Coronary artery (tissue), 2 donors: ENCODE measurements at regions not wholly inside any gene's neighbourhood (a gene's known extent, or its start where the extent isn't known, plus 50 kb on each side); places are given as distances from the start of the nearest gene placed in this dataset.

ENCODE experiments used
- DNase-seq: peaks from one replicate; pipeline ENCODE4 v3.0.0-alpha.2; 2017; ENCODE audit warnings: low spot score
- H3K27ac ChIP-seq, 2 donors: fragments of 200-600 bp; sonication (generic); one replicate each; pipeline ENCODE4 v1.5.1; 2016 to 2019
- H3K4me3 ChIP-seq: fragments of 200-600 bp; sonication (generic); 2 replicates; pipeline ENCODE4 v1.5.1; 2016; ENCODE audit warnings: mild to moderate bottlenecking, moderate library complexity
- TF ChIP-seq, protein P1 (sequence below): fragments of 200-600 bp; sonication (generic); IDR thresholded peaks from one replicate; pipeline ENCODE4 v1.5.1; 2019; ENCODE audit warnings: antibody characterized with exemption

DNA sequence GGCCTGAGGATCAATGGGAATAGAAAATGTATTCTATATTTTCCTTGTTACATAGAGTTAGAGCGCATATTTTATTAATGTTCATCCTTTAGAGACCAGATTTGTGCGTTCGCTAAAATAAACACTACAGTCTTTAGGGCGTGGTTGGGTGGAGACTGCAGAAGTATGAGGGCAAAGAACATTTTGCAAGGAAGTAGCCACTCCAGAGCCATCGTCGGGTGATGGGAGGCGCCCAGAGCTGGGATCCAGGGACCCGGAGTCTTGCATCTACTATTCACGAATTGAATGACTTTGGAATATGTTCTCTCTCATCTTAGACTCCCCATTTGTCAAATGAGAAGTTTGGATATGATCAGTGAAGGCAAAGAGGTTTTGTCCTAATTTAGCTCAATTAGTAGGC is 154.2 kb upstream of the IRX6 start:
- no peak for DNase-seq
- Histone ChIP-seq H3K27ac (no peak overlapping the region), H3K4me3 (no peak overlapping the region)
- TF ChIP-seq, protein P1, sequence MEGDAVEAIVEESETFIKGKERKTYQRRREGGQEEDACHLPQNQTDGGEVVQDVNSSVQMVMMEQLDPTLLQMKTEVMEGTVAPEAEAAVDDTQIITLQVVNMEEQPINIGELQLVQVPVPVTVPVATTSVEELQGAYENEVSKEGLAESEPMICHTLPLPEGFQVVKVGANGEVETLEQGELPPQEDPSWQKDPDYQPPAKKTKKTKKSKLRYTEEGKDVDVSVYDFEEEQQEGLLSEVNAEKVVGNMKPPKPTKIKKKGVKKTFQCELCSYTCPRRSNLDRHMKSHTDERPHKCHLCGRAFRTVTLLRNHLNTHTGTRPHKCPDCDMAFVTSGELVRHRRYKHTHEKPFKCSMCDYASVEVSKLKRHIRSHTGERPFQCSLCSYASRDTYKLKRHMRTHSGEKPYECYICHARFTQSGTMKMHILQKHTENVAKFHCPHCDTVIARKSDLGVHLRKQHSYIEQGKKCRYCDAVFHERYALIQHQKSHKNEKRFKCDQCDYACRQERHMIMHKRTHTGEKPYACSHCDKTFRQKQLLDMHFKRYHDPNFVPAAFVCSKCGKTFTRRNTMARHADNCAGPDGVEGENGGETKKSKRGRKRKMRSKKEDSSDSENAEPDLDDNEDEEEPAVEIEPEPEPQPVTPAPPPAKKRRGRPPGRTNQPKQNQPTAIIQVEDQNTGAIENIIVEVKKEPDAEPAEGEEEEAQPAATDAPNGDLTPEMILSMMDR, result no peak

DNA sequence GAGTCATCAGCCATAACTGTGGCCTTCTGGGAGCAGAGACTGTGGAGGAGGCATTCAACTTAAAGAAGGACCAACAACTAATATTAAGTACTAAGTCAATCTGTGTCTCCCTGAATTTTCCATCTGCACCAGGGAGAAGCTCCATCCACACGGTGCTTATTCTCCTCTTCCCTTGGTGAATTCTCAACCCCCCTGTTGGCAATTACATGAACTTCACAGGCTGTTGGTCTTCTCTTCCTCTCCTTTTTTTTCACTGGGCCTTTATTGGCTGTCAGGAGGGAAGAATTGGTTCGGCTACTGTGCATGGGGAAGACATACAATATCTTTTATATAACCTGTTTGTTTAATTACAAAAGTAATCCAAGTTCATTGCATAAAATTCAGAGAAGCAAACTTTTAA is 152.8 kb upstream of the IRX6 start:
- TF ChIP-seq, protein P1, result no peak
- no peak for DNase-seq
- Histone ChIP-seq H3K27ac (no peak overlapping the region), H3K4me3 (no peak overlapping the region)

DNA sequence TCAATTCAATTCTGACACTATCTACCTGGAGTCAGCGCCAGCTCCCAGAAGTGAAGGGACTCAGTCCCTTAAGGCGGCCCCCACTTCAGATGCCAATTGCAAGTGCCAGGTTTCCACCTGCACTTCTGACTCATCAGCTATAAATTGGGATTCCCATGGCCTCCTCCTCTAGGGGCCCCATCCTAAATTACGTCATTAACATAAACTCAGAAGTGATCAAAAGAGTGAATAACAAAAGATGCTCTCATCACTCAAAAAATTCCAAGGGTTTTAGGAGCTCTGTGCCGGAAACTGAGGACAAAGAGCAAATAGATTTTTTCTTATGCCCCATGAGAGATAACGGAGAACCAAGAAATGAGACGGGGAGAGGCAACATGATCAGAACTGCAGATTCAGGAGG is 148.6 kb upstream of the IRX6 start:
- no peak for DNase-seq
- no peak overlapping the region for H3K4me3 ChIP-seq
- TF ChIP-seq, protein P1, result no peak
- H3K27ac ChIP-seq, result no peak overlapping the region

DNA sequence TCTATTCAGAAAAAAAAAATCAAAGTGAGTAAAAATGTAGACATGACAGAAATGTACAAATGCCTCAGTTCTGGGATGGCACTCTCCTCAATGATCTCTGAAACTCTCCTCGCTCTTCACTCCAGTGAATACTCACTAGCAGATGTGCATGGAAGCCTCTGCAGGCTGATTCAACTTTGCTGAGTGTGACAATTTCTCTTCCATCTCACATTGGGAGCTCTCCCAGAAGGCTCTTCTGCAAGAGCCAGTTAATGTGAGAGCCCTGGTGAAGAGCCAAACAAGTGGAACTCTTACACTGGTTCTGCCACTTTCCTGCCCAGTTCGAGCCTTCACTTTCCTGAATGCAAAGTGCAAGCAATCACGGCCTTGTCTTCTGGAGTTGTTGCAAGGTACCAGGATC is 147.1 kb upstream of the IRX6 start:
- no peak for DNase-seq
- TF ChIP-seq, protein P1, result no peak
- no peak overlapping the region for H3K27ac ChIP-seq
- no peak overlapping the region for H3K4me3 ChIP-seq

DNA sequence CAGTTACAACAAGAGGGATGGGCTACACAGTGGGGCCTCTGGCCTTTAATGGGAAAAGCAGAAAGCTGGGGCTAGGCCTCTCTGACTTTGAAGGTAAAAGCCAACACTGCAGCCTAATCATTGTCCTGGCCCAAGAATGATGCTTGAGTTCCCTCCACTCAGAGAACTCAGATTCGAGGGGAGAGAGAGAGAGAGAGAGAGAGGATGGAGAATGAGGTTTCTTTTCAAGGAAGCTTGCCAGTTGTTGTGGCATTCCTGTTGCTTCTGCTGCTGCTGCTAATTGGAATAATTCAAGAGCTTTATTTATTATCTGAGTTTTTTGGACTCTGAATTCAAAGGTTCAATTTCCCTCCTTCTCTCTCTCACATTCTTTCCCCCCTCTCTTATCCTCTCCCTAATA is 144.6 kb upstream of the IRX6 start:
- Histone ChIP-seq H3K27ac (no peak overlapping the region), H3K4me3 (no peak overlapping the region)
- TF ChIP-seq, protein P1, result no peak
- no peak for DNase-seq

DNA sequence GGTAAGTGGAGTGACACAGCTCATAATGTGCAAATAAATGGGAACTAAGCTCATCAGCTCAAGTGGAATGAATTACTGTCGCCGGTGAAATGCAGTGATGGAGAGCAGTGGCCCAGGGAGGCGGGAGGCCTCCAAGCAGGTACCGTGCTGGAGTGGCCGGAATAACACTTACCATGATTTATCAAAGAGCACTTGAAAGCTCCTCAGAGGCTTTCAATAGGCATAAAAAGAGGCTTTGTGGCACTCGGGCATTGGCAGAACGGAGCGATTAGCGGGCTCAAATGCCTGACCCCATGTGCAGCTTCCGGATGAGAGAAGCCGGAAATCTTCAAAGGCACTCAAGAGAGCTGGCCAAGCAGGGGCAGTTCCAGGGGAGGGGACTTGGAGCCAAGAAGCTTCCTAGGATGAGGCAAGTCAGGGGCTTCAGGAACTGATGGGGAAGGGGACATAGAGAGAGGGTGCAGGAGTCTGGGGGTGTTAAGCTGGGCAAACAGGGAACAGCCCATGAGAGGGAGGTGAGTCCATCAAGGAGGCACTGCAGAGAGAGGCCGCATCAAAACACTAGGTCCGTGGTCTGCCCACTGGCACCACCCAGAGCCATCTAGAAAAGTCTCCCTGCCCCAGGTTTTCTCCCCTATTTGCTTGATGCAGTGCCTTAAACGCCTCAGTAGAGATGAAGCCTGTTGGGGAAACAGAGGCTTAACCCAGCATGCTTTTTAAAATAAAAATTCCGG is 144.0 kb upstream of the IRX6 start:
- no peak overlapping the region for H3K27ac ChIP-seq
- TF ChIP-seq, protein P1, result no peak
- DNase-seq, result no peak
- H3K4me3 ChIP-seq, result no peak overlapping the region

DNA sequence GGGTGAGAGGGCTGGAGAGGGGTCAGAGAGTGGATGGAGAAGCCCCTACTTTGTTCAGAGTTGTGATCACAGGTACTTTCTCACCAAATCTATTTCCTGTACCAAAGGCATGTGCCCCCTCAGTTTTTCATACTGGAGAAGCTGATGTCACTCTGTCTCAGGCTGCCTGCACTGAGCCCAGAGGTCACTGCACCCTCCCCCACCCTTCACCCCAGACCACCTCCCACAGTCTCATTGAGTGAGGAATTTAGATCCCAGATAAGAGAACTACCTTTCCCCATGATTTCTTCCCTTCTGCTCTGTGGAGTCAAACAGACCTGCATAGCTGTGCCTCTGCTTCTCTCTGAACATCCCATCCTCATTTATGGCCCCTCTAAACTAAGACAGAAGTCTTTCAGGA is 140.0 kb upstream of the IRX6 start:
- DNase-seq, result no peak
- H3K4me3 ChIP-seq, result no peak overlapping the region
- H3K27ac ChIP-seq, result no peak overlapping the region
- TF ChIP-seq, protein P1, result no peak
